CD4-positive, alpha-beta T cell treated with Interleukin-17A for 4 hours (primary cell): ENCODE measurements at regions not wholly inside any gene's neighbourhood (a gene's known extent, or its start where the extent isn't known, plus 50 kb on each side); places are given as distances from the start of the nearest gene placed in this dataset.

ENCODE experiments used
- DNase-seq: peaks from one replicate; pipeline ENCODE4 v3.0.0-alpha.2; 2020; ENCODE audit warnings: mixed read lengths

- no peak for DNase-seq
Observed at GRCh38 chrX:42616981-42617380, 161.0 kb downstream of the PPP1R2C start.

- DNase-seq = peak; percentile 40
Observed at GRCh38 chrX:42615161-42615563, 162.8 kb downstream of the PPP1R2C start.

- DNase-seq = no peak
Observed at GRCh38 chrX:42606591-42606990, 171.4 kb downstream of the PPP1R2C start.

GRCh38 chrX:42604302-42604701 is 173.7 kb downstream of the PPP1R2C start:
- DNase-seq = no peak

- no peak for DNase-seq
Observed at GRCh38 chrX:42603016-42603415, 174.9 kb downstream of the PPP1R2C start.

- DNase-seq = no peak
Observed at GRCh38 chrX:42602566-42602965, 175.4 kb downstream of the PPP1R2C start.

- DNase-seq = no peak
Observed at GRCh38 chrX:42602136-42602535, 175.8 kb downstream of the PPP1R2C start.

GRCh38 chrX:42597481-42597880 is 180.5 kb downstream of the PPP1R2C start:
- DNase-seq = no peak

- DNase-seq = no peak
Observed at GRCh38 chrX:42585842-42586621, 191.9 kb downstream of the PPP1R2C start.

GRCh38 chrX:42577936-42578470 is 200.0 kb downstream of the PPP1R2C start:
- DNase-seq = no peak

GRCh38 chrX:42567268-42567667 is 210.7 kb downstream of the PPP1R2C start:
- no peak for DNase-seq

- DNase-seq = no peak
Observed at GRCh38 chrX:42565739-42566138, 212.2 kb downstream of the PPP1R2C start.

GRCh38 chrX:42546800-42547199 is 231.2 kb downstream of the PPP1R2C start:
- DNase-seq = no peak

- no peak for DNase-seq
Observed at GRCh38 chrX:42544883-42545282, 233.1 kb downstream of the PPP1R2C start.

- DNase-seq = no peak
Observed at GRCh38 chrX:42541554-42541953, 236.4 kb downstream of the PPP1R2C start.

GRCh38 chrX:42540146-42540545 is 237.8 kb downstream of the PPP1R2C start:
- no peak for DNase-seq

GRCh38 chrX:42538405-42538804 is 239.6 kb downstream of the PPP1R2C start:
- DNase-seq = no peak

- DNase-seq = no peak
Observed at GRCh38 chrX:42536286-42536685, 241.7 kb downstream of the PPP1R2C start.

GRCh38 chrX:42535233-42535632 is 242.7 kb downstream of the PPP1R2C start:
- no peak for DNase-seq

GRCh38 chrX:42533761-42534160 is 244.2 kb downstream of the PPP1R2C start:
- no peak for DNase-seq

- no peak for DNase-seq
Observed at GRCh38 chrX:42531441-42531840, 246.5 kb downstream of the PPP1R2C start.

GRCh38 chrX:42530027-42530426 is 247.9 kb downstream of the PPP1R2C start:
- DNase-seq = no peak

GRCh38 chrX:42524379-42524778 is 253.6 kb downstream of the PPP1R2C start:
- DNase-seq = no peak

GRCh38 chrX:42519666-42520231 is 258.2 kb downstream of the PPP1R2C start:
- DNase-seq = no peak
